Glomerular visceral epithelial cell (primary cell): ENCODE measurements at regions not wholly inside any gene's neighbourhood (a gene's known extent, or its start where the extent isn't known, plus 50 kb on each side); places are given as distances from the start of the nearest gene placed in this dataset.
A peak's percentile ranks its signal among the peaks of the same experiment; 100 is the strongest.
"Not testable (repeated sequence)": the region's sequence is repeated elsewhere in the genome, so short reads cannot be mapped to it uniquely, and the experiment has no call there.

Experiments
- DNase-seq: peaks from one replicate; pipeline ENCODE4 v3.0.0-alpha.2; 2016; ENCODE audit errors: extremely low spot score

DNA sequence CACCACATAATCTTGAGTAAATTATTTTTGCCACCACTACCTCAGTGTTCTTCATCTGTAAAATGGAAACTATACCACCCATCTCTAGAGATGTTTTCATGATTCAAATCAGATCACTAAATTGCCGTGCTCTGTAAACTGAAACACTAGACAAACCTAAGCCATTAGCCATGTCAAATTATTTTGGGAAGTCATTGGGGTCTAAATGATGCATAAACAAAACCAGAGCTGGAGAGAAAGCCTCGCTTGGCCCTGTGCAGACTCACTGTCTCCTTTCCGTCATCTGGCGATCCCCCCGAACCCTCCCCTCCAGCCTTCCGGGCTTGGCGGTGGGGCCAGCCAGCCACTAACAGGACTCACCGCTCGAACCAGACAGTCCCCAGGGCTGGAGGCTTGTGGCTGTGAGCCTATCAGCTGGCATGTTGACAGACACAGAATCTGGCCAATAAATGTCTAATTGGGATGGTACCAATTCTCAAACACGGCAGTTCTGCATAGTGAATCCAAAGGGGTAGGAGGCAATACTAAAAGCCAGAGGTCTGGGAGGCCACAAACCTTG lies 256.5 kb downstream of the SEC61B start:
- no peak for DNase-seq

DNA sequence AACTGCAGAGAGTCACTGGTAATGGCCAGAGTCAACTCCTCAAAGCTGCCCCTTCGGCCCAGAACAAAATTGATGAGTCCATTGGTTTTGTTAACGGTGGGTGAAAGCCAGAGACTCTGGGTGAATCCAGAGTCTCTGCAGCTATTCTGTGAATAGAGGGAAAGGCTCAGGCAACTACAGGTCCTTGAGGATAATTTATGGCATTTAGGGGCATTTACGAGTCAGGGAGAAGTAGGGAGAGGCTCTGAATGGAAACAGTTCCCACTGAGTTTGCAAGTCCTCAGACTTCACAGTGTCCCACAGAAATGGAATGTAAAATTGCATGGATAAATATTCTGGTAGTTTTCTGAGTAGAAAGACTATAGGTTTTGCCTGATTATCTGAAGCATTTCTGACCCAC lies 257.8 kb downstream of the SEC61B start:
- DNase-seq = no peak

DNA sequence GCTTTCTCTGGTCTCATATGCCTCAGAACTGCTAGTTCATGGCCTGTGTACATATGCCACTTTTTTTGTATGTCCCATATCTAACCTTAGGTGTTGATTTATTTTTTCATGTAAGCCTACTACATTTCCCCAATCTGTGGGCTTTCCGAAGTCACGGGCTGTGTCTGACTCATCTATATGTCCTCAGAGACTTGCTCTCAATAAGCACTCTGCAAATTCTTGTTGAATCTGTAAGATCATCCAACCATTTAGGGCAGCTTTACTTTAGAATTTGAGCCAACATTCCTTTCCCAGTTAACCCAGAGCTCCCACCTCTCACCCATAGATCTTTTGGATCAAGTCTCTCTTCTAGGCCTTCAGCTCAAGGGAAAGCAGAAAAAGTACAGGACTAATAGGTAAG lies 263.4 kb downstream of the SEC61B start:
- DNase-seq = peak; percentile 68

- no peak for DNase-seq
Measured at GRCh38 chr9:99486684-99487083, 264.6 kb downstream of the SEC61B start.

- no peak for DNase-seq
Measured at GRCh38 chr9:99488131-99489059, 266.3 kb downstream of the SEC61B start.

DNA sequence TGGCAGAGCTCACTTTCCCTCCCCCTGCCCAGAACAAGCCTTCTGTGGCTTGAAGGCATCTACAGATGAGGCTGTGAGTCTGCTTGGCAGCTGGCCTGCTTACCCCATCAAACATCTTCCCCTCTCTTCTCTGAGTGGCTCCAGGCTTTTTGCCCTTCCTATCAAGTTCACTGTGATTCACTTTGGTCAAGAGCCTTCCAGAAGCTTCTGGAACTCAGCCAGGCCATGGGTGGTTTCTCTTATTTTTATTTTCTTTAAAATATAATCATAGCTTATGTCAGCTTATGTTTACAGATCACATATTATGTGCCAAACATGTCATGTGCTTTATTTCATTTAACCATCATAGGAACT lies 267.0 kb downstream of the SEC61B start:
- DNase-seq = peak; percentile 63

DNA sequence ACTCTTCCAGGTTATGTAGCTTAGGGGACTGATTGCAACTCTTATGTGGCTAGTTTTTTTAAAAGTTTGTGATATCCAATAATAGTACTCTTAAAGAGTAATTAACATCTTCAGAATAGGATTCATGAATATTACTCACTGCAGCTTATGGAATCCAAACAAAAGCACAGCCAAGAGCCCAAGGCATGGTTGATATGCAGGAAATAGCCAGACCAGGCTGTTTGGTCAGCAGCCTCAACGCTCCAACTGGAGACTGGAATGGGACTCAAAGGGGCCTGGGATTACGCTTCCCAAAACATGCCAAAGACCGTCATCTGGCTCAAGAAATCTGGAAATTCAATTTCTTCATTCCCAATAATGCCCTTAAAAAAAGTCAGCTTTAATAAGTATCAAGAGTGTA lies 268.6 kb downstream of the SEC61B start:
- DNase-seq = no peak

- DNase-seq = no peak
Measured at GRCh38 chr9:99491408-99492158, 269.5 kb downstream of the SEC61B start.

DNA sequence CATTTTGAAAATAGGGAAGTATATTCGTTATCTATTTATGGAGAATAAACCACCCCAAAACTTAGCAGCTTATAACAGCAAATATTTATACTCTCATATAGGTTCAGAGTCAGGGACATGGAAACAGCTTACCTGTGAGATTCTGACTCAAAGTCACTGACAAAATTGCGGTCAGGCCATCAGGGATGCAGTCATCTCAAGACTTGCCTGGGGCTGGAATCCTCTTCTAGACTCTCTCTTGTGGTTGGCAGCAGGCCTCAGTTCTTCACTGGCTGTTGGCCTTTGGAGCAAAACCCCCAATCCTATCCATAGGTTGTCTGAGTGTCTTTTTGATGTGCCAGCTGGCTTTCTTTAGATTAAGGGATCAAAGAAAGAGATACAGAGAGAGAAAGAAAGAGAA lies 275.6 kb downstream of the SEC61B start:
- no peak for DNase-seq

DNA sequence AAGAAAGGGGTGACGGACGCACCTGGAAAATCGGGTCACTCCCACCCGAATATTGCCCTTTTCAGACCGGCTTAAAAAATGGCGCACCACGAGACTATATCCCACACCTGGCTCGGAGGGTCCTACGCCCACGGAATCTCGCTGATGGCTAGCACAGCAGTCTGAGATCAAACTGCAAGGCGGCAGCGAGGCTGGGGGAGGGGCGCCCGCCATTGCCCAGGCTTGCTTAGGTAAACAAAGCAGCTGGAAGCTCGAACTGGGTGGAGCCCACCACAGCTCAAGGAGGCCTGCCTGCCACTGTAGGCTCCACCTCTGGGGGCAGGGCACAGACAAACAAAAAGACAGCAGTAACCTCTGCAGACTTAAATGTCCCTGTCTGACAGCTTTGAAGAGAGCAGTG lies 276.9 kb downstream of the SEC61B start:
- DNase-seq = not testable (repeated sequence)

GRCh38 chr9:99505936-99506335 lies 283.9 kb downstream of the SEC61B start:
- DNase-seq = no peak

DNA sequence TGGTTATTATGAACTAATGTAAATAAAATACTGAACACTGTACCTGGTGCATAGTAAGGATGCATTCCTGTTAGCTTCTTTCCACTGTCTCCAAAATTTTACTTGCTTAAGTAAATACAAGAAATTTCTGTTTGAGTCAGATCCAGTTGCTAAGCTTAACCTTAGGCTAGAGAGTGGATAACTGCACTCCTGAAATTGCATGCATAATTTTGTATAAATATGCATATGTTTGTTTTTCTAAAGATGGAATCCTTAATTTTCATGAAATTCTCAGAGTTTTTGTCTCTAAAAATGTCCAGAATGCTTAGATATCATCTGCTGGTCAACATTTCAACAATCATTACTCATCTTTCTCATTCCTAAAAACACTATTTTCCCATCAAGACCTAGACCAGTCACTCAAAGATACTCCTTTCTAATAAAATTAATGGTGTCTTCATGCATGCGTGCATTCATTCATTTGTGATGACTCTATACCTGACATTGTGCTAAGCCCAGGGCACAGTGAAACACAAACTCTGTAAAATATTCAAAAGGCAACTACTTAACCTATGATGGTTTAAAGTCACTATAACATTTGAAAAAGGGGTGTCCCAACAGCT lies 284.8 kb downstream of the SEC61B start:
- DNase-seq = no peak

DNA sequence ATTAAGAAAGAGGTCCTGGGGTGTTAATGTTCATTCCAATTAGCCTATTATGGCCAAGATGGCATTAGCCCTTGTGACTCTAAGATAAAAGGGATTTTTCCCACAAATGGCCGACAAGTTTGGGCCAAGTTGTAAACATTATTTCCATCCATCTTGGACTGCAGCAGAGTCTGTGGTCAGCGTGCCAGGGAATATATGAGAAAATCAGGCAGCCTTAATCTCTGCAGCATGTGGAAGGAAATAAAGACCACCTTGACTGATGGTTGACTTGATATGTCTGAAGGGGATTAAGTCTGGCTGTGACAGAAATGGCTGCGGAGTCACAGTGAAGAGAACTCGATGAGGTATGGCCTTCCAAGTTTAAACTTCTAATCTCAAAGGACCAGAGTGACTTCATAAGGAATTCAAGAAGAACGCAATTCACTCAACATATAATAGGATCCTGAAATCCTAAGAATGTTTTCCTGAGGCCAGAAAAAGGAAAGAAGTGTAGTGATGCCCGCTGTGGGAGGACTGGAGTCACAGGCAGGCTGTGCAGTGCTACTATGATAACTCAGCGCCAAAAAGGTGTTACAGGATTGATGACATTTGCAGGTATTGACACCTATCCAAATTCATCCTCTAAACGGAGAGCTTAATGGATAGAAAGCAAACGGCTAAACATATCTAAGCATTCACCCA lies 287.1 kb downstream of the SEC61B start:
- no peak for DNase-seq

DNA sequence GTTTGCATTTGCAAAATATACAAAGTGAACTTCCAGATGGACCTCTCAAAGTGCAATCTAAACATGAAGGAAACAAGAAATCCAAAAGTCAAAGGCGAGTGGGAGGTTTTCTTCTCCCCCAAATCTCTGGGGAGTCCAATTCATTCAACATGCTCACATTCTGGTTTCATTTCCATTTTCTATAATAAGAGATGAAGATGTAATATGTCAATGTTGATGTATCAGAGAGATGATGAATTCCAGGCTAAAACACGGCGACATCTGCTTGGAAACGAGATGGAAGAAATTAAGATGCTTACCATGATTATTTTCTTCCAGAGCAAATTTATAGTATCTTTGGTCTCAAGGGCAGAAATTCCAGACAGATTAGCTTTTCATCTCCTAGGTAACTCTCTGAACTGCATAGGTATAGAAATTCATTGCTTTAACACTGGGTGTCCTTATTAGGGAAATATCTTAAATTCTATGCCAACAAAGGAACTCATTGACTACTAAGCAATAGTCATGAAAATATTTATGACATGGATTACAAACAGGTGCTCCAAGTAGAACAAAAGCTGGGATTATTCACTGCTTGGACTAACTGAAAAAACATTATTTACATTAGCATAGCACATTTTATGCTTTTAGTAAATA lies 287.9 kb downstream of the SEC61B start:
- DNase-seq = no peak

- no peak for DNase-seq
Measured at GRCh38 chr9:99511723-99512122, 289.6 kb downstream of the SEC61B start.

DNA sequence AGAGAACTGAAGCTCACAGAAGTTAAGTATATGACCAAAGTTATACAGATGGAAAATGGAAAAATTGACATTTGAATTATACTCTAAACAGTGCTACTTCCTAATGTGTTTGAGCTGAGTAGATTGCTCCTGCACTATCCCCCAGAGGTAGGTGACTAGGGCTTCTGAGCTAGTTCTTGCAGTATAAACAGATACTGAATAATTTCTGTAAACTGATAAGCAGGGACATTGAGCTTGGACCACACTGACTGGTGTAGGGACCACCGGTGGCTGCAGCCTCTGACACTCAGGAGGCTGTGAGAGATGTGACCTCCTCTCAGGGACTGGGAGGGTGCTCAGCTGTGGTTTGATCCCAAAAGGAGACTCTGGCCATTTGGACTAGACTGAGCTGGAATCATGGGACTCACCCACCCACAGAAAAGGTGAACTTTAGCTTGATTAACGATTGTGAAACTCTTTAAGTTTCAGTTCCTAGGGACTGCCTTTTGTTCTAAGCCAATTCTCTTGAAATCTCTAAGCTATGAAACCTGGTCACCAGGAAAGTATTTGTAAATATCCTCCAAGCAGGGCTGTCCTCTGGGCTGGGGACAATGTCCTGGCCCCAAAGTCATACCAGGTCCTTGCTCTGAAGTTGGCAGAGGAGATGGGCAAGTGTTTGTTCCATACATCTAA lies 291.5 kb downstream of the SEC61B start:
- no peak for DNase-seq

DNA sequence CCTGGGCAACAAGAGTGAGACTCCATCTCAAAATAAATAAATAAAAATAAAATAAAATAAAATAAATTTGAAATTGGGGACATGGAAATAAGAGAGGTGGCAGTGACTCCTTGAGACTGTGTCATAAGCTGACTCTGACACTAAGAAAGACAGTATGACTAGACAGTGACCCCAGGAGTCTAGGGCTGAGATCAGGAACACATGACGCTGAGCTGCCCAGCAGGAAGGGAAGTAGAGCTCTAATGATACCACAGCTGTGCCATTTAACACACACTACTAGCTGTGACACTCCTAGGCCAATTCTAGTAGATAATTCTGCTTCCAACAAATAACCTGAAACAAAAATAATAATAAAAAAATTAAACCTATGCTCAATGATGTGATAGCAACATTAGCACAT lies 293.0 kb downstream of the SEC61B start:
- DNase-seq = no peak

GRCh38 chr9:99515895-99516656 lies 294.0 kb downstream of the SEC61B start:
- DNase-seq = no peak

GRCh38 chr9:99516657-99517049 lies 294.6 kb downstream of the SEC61B start:
- no peak for DNase-seq

DNA sequence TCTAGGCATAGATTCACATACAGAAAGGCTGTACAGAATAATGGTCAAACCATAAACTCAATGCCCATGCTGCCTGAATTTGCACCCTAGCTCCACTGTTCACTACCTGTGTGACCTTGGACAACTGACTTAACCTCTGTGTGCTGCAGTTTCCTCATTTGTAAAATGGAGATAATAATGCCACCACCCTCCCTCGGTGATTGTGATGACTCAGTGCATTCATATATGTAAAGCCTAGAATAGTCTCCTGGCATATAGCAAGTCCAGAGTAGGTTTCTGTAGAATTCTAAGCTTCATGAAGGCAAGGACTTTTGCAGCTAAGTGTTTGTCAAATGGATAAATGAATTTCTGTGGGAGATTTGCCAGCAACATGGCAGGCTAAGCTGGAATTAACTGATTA lies 297.8 kb upstream of the NR4A3 start:
- DNase-seq = no peak
